ENCODE measurements at regions not wholly inside any gene's neighbourhood (a gene's known extent, or its start where the extent isn't known, plus 50 kb on each side); places are given as distances from the start of the nearest gene placed in this dataset.
"Not testable (repeated sequence)": the region's sequence is repeated elsewhere in the genome, so short reads cannot be mapped to it uniquely, and the experiment has no call there.

DNA sequence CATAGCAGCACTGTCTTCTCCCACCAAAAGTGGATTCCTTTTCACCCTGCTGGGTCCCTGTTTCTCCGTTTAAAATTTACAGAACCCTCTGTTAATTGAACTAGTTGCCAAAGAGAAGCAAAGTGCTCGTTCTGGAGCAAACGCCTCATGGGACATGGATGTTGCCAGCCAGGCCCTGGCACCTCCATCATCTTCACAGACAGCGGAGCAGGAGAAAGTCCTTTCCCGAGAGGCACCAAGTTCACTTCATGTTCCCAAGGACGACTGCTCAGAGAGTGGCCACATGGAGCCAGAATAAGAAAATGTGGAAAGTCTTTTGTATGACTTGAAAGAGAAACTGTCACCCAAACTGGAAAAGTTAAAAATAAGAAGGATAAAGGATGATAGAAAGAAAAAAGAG, 151.5 kb downstream of the SOX1 start:
- Histone ChIP-seq H3K36me3 (ENCODE audit: insufficient read depth, low read length) (no peaks in the 10 kb centered on the region), H3K4me3 (ENCODE audit: low read length) (no peak overlapping the region), H3K9me3 (ENCODE audit: low read length) (no peaks in the 10 kb centered on the region), H2AFZ (ENCODE audit: low read depth, low read length) (no peak overlapping the region), H3K27me3 (ENCODE audit: insufficient read depth, low read length) (no peaks in the 10 kb centered on the region), H3K4me1 (ENCODE audit: insufficient read depth, low read length) (peaks cover 28% of the 10 kb centered on the region)

- Histone ChIP-seq H3K4me1 (ENCODE audit: insufficient read depth, low read length) (peaks cover 28% of the 10 kb centered on the region), H2AFZ (ENCODE audit: low read depth, low read length) (no peak overlapping the region), H3K9me3 (ENCODE audit: low read length) (no peaks in the 10 kb centered on the region), H3K4me3 (ENCODE audit: low read length) (no peak overlapping the region), H3K27me3 (ENCODE audit: insufficient read depth, low read length) (no peaks in the 10 kb centered on the region), H3K36me3 (ENCODE audit: insufficient read depth, low read length) (no peaks in the 10 kb centered on the region)
Measured at GRCh38 chr13:112219740-112220139, 152.8 kb downstream of the SOX1 start.

DNA sequence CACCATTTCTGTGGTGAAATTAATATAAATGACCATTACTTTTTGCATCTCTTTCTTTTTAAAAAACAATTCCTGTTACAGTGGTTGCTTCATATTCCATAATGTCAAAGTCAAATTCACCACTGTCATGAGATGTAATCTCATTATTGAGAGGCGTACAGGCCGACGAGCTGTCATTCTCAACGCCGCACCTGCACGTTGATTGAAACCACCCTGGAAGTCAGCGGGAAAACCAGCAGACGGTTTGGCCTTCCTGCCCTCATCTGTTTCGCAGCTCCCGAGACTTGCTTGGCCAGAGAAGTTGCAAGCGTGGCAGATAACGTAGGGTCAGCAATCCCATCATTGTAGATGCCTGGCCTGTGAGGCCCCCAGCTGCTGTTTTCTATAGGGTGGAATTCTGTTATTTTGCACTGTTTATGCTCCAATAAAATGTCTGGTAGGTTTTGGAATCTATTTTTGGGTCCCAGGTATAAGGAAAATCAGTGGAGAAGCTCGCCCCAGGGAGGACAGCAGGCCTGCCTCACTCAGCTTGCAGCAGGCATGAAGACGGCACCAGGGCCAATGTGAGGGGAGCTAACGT, 153.4 kb downstream of the SOX1 start:
- H3K27me3 ChIP-seq (ENCODE audit: insufficient read depth, low read length): no peaks in the 10 kb centered on the region
- no peak overlapping the region for H2AFZ ChIP-seq (ENCODE audit: low read depth, low read length)
- H3K4me3 ChIP-seq (ENCODE audit: low read length): no peak overlapping the region
- H3K4me1 ChIP-seq (ENCODE audit: insufficient read depth, low read length): peaks cover 28% of the 10 kb centered on the region
- H3K36me3 ChIP-seq (ENCODE audit: insufficient read depth, low read length): no peaks in the 10 kb centered on the region
- no peaks in the 10 kb centered on the region for H3K9me3 ChIP-seq (ENCODE audit: low read length)

GRCh38 chr13:112220925-112221324, 154.0 kb downstream of the SOX1 start:
- no peaks in the 10 kb centered on the region for H3K9me3 ChIP-seq (ENCODE audit: low read length)
- no peak overlapping the region for H3K4me3 ChIP-seq (ENCODE audit: low read length)
- H3K36me3 ChIP-seq (ENCODE audit: insufficient read depth, low read length): no peaks in the 10 kb centered on the region
- no peaks in the 10 kb centered on the region for H3K27me3 ChIP-seq (ENCODE audit: insufficient read depth, low read length)
- no peak overlapping the region for H2AFZ ChIP-seq (ENCODE audit: low read depth, low read length)
- peaks cover 28% of the 10 kb centered on the region for H3K4me1 ChIP-seq (ENCODE audit: insufficient read depth, low read length)

DNA sequence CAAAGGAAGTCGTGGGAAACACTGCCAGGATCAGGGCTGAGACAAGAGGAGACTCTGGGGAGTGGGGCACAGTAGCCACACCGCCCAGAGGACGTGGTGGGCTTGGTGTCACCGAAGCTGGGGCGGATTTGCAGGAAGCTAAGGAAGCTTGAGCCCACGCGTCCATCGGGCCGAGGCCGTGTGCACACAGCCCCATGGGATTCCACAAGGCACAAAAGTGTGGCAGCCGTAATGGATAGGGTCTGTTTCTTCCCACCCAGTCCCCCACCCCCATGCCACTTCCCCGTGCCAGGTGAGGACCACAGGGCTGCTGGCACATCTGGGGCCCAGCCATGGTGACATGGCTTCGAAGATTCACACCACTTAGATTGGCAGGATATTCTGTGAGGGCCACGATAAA, 153.2 kb upstream of the SPACA7 start:
- Histone ChIP-seq H3K36me3 (ENCODE audit: insufficient read depth, low read length) (no peaks in the 10 kb centered on the region), H3K4me3 (ENCODE audit: low read length) (no peak overlapping the region), H3K27me3 (ENCODE audit: insufficient read depth, low read length) (no peaks in the 10 kb centered on the region)

DNA sequence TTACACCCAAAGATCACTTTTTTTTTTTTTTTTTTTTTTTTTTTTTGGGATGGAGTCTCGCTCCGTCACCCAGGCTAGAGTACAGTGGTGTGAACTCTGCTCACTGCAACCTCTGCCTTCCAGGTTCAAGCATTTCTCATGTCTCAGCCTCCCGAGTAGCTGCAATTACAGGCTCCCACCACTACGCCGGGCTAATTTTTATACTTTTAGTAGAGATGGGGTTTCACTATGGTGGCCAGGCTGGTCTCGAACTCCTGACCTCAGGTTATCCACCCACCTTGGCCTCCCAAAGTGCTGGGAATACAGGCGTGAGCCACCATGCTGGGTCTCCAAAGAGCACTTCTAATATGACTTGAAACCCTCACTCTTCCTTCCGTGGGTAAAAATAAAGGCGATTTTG, 152.2 kb upstream of the SPACA7 start:
- Histone ChIP-seq H3K9me3 (ENCODE audit: low read length) (peaks cover 11% of the 10 kb centered on the region), H3K4me1 (ENCODE audit: insufficient read depth, low read length) (peaks cover 20% of the 10 kb centered on the region)
- H3K4me3 ChIP-seq (ENCODE audit: low read length); H3K27me3 ChIP-seq (ENCODE audit: insufficient read depth, low read length); H3K36me3 ChIP-seq (ENCODE audit: insufficient read depth, low read length); H2AFZ ChIP-seq (ENCODE audit: low read depth, low read length): not testable (repeated sequence)

More for the DNA sequence above, 153.2 kb upstream of the SPACA7 start:
- peaks cover 22% of the 10 kb centered on the region for H3K4me1 ChIP-seq (ENCODE audit: insufficient read depth, low read length)
- peaks cover 8% of the 10 kb centered on the region for H3K9me3 ChIP-seq (ENCODE audit: low read length)
- H2AFZ ChIP-seq (ENCODE audit: low read depth, low read length): no peak overlapping the region

DNA sequence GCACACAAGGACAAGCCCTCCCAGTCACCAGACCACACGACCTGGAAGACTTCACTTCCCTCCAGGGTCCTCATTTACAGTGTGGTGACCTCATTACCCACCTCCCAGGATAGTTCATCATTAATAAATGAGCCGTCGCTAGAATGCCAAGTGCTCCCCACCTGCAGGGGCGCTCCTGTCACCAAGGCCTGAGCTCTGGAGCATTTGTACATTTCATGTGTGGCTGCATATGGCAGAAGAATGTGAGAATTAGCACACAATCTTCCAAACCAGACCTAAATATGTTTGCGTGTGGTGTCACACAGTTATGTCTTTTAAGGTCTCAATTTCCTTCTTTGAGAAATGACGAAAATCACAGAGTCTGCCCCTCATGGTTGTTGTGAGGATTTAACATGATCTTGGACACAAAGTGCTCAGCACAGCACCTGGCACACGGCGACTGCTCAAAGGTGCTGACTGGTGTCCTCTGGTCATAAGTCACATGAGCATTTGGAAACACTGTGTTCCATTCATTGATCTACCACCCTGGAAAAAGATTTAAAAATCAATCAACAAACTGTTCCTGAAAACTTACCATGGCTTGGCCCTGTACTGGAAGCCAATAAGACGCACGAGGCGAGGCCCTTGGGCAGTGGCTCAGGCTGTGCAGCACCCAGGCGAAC, 150.6 kb upstream of the SPACA7 start:
- Histone ChIP-seq H3K27me3 (ENCODE audit: insufficient read depth, low read length) (no peaks in the 10 kb centered on the region), H3K9me3 (ENCODE audit: low read length) (peaks cover 11% of the 10 kb centered on the region)

DNA sequence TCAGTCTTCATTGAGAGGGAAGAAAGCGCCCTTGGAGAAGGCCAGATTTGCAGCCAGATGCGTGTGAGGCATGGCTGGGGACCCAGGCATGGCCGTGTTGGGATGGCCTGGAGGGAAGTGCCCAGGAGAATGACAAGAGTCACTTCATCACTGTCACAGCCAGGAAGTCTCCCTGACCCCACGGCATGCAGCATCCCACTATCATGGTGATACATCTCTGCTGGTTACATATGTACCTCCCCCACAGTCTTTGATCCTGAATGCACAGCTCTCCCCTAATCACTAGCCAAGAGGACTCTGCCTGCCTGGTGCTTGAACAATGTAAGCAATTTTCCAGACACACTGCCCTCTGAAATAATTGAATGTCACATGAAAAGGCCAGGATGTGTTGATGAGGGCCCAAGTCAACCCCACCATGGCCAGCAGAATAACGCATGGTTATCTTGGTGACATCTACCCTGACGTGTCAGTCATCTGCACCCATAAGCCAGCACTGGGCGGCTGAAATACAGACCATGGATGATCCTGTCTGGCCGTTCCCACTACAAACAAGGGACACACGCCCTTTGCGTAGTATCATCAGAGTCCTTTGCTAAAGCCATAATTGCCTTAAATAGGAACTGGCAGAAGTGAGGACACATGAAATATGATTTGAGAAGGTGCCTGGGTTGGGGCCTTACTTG, 149.7 kb upstream of the SPACA7 start:
- no peaks in the 10 kb centered on the region for H3K36me3 ChIP-seq (ENCODE audit: insufficient read depth, low read length)
- H3K4me3 ChIP-seq (ENCODE audit: low read length): no peak overlapping the region
- H3K4me1 ChIP-seq (ENCODE audit: insufficient read depth, low read length): peaks cover 5% of the 10 kb centered on the region
- peaks cover 11% of the 10 kb centered on the region for H3K9me3 ChIP-seq (ENCODE audit: low read length)
- H2AFZ ChIP-seq (ENCODE audit: low read depth, low read length): no peak overlapping the region
- no peaks in the 10 kb centered on the region for H3K27me3 ChIP-seq (ENCODE audit: insufficient read depth, low read length)

More for the DNA sequence above, 150.6 kb upstream of the SPACA7 start:
- Histone ChIP-seq H2AFZ (ENCODE audit: low read depth, low read length) (no peak overlapping the region), H3K36me3 (ENCODE audit: insufficient read depth, low read length) (no peaks in the 10 kb centered on the region), H3K4me1 (ENCODE audit: insufficient read depth, low read length) (peaks cover 9% of the 10 kb centered on the region), H3K4me3 (ENCODE audit: low read length) (no peak overlapping the region)

DNA sequence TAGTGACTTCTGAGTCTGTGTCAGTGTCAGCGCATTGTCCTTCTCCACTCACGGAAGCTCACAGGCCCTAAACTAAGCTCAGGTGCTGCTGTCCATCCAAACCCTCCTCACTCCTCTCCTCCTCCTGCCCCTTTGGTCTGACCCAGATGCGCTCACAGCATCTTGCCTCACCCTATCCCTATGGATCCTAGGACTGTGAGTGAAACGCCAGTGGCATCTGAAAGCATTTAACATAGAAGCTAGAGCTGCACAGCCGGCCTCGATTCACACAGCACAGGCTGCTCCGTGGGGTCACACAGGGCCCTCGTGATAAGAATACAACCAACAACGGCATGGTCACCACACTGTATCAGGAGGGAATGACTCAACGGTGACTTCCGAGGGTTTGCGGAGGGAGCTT, 149.1 kb upstream of the SPACA7 start:
- H3K27me3 ChIP-seq (ENCODE audit: insufficient read depth, low read length): no peaks in the 10 kb centered on the region
- peaks cover 5% of the 10 kb centered on the region for H3K4me1 ChIP-seq (ENCODE audit: insufficient read depth, low read length)
- peaks cover 11% of the 10 kb centered on the region for H3K9me3 ChIP-seq (ENCODE audit: low read length)
- H3K36me3 ChIP-seq (ENCODE audit: insufficient read depth, low read length): no peaks in the 10 kb centered on the region
- H2AFZ ChIP-seq (ENCODE audit: low read depth, low read length): no peak overlapping the region
- H3K4me3 ChIP-seq (ENCODE audit: low read length): no peak overlapping the region

DNA sequence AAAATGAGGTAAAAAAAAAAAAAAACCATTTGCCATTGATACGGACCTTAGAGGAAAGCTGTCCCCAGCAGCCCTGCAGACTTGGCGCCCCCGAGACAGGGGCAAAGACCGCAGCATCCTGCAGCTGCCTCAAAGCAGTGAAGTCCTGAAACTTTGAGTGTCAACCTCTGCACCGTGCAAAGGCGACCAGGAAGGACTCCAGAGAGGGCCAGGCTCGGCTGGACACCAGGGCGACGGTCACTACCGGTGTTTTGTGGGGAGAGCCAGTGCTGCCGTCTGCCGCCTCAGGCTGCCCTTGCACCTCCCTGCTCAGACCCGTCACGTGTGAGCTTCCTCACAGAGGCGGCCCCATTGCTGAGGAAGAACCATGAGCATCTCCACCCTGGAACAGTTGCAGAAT, 146.7 kb upstream of the SPACA7 start:
- Histone ChIP-seq H3K4me3 (ENCODE audit: low read length) (no peak overlapping the region), H2AFZ (ENCODE audit: low read depth, low read length) (no peak overlapping the region), H3K9me3 (ENCODE audit: low read length) (peaks cover 11% of the 10 kb centered on the region), H3K27me3 (ENCODE audit: insufficient read depth, low read length) (no peaks in the 10 kb centered on the region), H3K4me1 (ENCODE audit: insufficient read depth, low read length) (peaks cover 5% of the 10 kb centered on the region), H3K36me3 (ENCODE audit: insufficient read depth, low read length) (no peaks in the 10 kb centered on the region)

DNA sequence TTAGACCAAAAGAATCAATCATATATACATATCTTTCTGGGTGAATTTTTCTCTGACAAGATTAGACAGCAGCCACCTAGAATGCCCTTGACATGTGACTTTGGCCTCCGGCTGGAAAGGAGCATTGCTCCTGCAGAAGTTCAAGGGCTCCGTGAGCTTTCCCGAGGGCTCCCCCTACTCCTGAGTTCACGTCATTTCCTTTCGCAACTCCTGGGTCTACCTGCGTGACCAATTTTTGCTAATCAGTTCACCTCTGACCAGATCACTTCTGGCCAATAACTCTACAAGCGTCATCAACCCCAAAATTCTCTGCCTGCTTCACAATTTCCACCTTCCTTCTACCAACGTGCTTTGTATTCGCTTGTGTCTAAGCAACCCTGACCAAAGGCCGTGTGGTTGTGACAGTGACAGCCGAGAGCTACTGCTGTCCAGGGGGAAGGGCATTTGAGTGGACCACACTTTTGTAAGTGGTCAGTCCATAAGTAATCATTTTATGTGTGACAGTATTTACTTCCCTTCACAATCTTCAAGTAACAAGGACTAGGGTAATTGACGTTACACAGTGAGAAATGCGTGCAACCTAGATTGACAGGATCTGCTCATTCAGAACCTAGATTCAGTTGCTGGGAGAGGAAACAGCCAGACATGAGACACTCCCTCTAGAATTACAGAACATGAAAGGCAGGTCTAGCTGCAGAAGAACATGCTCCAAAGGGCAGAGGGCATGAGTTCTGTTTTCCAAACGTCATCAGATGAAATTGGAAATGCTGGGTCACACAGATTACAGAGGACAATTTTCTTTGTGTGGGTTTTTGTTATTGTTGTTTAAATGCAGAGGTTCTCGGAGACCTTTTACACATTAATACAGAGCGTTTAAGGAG, 145.9 kb upstream of the SPACA7 start:
- Histone ChIP-seq H3K4me3 (ENCODE audit: low read length) (no peak overlapping the region), H3K36me3 (ENCODE audit: insufficient read depth, low read length) (no peaks in the 10 kb centered on the region), H3K4me1 (ENCODE audit: insufficient read depth, low read length) (peaks cover 5% of the 10 kb centered on the region), H3K27me3 (ENCODE audit: insufficient read depth, low read length) (no peaks in the 10 kb centered on the region), H2AFZ (ENCODE audit: low read depth, low read length) (no peak overlapping the region), H3K9me3 (ENCODE audit: low read length) (peaks cover 14% of the 10 kb centered on the region)

- Histone ChIP-seq H2AFZ (ENCODE audit: low read depth, low read length) (no peak overlapping the region), H3K27me3 (ENCODE audit: insufficient read depth, low read length) (no peaks in the 10 kb centered on the region), H3K4me1 (ENCODE audit: insufficient read depth, low read length) (peaks cover 5% of the 10 kb centered on the region), H3K36me3 (ENCODE audit: insufficient read depth, low read length) (no peaks in the 10 kb centered on the region), H3K9me3 (ENCODE audit: low read length) (peaks cover 15% of the 10 kb centered on the region), H3K4me3 (ENCODE audit: low read length) (no peak overlapping the region)
Measured at GRCh38 chr13:112231451-112232083, 144.6 kb upstream of the SPACA7 start.
